Activated B cell treated with CpG ODN at 0.5 μM for 24 hours (primary cell): ENCODE measurements at regions not wholly inside any gene's neighbourhood (a gene's known extent, or its start where the extent isn't known, plus 50 kb on each side); places are given as distances from the start of the nearest gene placed in this dataset.

Experiments used
- ATAC-seq: fragments of 200-7000 bp; cut with Tn5 transposase; one replicate; pipeline ENCODE4 v1.10.0; 2021; ENCODE audit warnings: low read depth, mild to moderate bottlenecking, moderate library complexity
- CTCF ChIA-PET: fragments of 350-600 bp; sonication (Branson Sonifier 250); formaldehyde crosslinking; loops from one replicate; lab custom pipeline; 2021; ENCODE audit warnings: antibody characterized with exemption; lab: Charles Lee
- POLR2A ChIA-PET: fragments of 350-600 bp; sonication (Branson Sonifier 250); formaldehyde crosslinking; loops from one replicate; lab custom pipeline; 2021; ENCODE audit warnings: antibody characterized with exemption; lab: Charles Lee
- DNase-seq: peaks from one replicate; pipeline ENCODE4 v3.0.0; 2022
- H3K27ac Mint-ChIP-seq: one replicate; pipeline ENCODE4 v1.8.0; 2020; ENCODE audit warnings: mixed read lengths
- H3K27me3 Mint-ChIP-seq: one replicate; pipeline ENCODE4 v1.8.0; 2021; ENCODE audit warnings: mixed read lengths
- H3K36me3 Mint-ChIP-seq: one replicate; pipeline ENCODE4 v1.8.0; 2021; ENCODE audit warnings: low read depth, mixed read lengths
- H3K4me1 Mint-ChIP-seq: one replicate; pipeline ENCODE4 v1.8.0; 2021; ENCODE audit warnings: mixed read lengths
- H3K4me3 Mint-ChIP-seq: one replicate; pipeline ENCODE4 v1.8.0; 2020; ENCODE audit warnings: mild to moderate bottlenecking, mixed read lengths
- H3K9me3 Mint-ChIP-seq: one replicate; pipeline ENCODE4 v1.8.0; 2020; ENCODE audit warnings: mixed read lengths
- CTCF ChIP-seq: fragments of 200-600 bp; IDR thresholded peaks from one replicate; pipeline ENCODE4 v1.8.0; 2022; ENCODE audit warnings: antibody characterized with exemption, mild to moderate bottlenecking
- intact Hi-C: fragments of 100-400 bp; cut with micrococcal nuclease; formaldehyde crosslinking; loops from one replicate; pipeline ENCODE4 v1.15.1; 2024

GRCh38 chr9:75418518-75418917, 330.2 kb downstream of the OSTF1 start:
- POLR2A ChIA-PET, result no interaction called here
- TF ChIP-seq CTCF, result no peak
- Mint-ChIP-seq H3K9me3 (no peaks in the 10 kb centered on the region), H3K36me3 (no peaks in the 10 kb centered on the region), H3K4me1 (no peaks in the 10 kb centered on the region), H3K27me3 (no peaks in the 10 kb centered on the region), H3K27ac (no peak overlapping the region), H3K4me3 (no peak overlapping the region)
- no peak for ATAC-seq
- intact Hi-C loops, result no loop called here
- DNase-seq, result no peak
- CTCF ChIA-PET, result no interaction called here

GRCh38 chr9:75422944-75423522, 334.7 kb downstream of the OSTF1 start:
- intact Hi-C loops, result no loop called here
- Mint-ChIP-seq H3K4me1 (no peaks in the 10 kb centered on the region), H3K27ac (no peak overlapping the region), H3K4me3 (no peak overlapping the region), H3K27me3 (no peaks in the 10 kb centered on the region), H3K9me3 (no peaks in the 10 kb centered on the region), H3K36me3 (no peaks in the 10 kb centered on the region)
- DNase-seq (no peak), ATAC-seq (no peak)
- ChIA-PET POLR2A (no interaction called here), CTCF (no interaction called here)
- TF ChIP-seq CTCF, result no peak

- H3K27ac Mint-ChIP-seq, result no peak overlapping the region
- TF ChIP-seq CTCF, result no peak
- no peaks in the 10 kb centered on the region for H3K4me1 Mint-ChIP-seq
- CTCF ChIA-PET, result no interaction called here
- intact Hi-C loops, result no loop called here
- H3K36me3 Mint-ChIP-seq, result no peaks in the 10 kb centered on the region
- no peak overlapping the region for H3K4me3 Mint-ChIP-seq
- POLR2A ChIA-PET, result no interaction called here
- no peaks in the 10 kb centered on the region for H3K9me3 Mint-ChIP-seq
- no peak for DNase-seq
- no peak for ATAC-seq
- no peaks in the 10 kb centered on the region for H3K27me3 Mint-ChIP-seq
These were observed 341.5 kb downstream of the OSTF1 start for GRCh38 chr9:75429531-75430475.

GRCh38 chr9:75431375-75431774, 343.1 kb downstream of the OSTF1 start:
- DNase-seq, result no peak
- no peak overlapping the region for H3K27ac Mint-ChIP-seq
- ChIA-PET CTCF (no interaction called here), POLR2A (no interaction called here)
- no peak for TF ChIP-seq CTCF
- H3K9me3 Mint-ChIP-seq, result no peaks in the 10 kb centered on the region
- H3K4me1 Mint-ChIP-seq, result no peaks in the 10 kb centered on the region
- no peak overlapping the region for H3K4me3 Mint-ChIP-seq
- intact Hi-C loops, result no loop called here
- no peaks in the 10 kb centered on the region for H3K36me3 Mint-ChIP-seq
- ATAC-seq, result no peak
- H3K27me3 Mint-ChIP-seq, result no peaks in the 10 kb centered on the region

GRCh38 chr9:75432386-75432785, 344.1 kb downstream of the OSTF1 start:
- Mint-ChIP-seq H3K9me3 (no peaks in the 10 kb centered on the region), H3K27ac (no peak overlapping the region), H3K36me3 (no peaks in the 10 kb centered on the region), H3K27me3 (no peaks in the 10 kb centered on the region), H3K4me1 (no peaks in the 10 kb centered on the region), H3K4me3 (no peak overlapping the region)
- ChIA-PET CTCF (no interaction called here), POLR2A (no interaction called here)
- intact Hi-C loops, result no loop called here
- DNase-seq (no peak), ATAC-seq (no peak)
- TF ChIP-seq CTCF, result no peak
